Peyer's patch (tissue), 4 donors: ENCODE measurements at regions not wholly inside any gene's neighbourhood (a gene's known extent, or its start where the extent isn't known, plus 50 kb on each side); places are given as distances from the start of the nearest gene placed in this dataset.

Experiments
- CTCF ChIP-seq, 6 experiments: fragments of 450-650 bp in 4 of 6; fragments of 200-600 bp in 2 of 6; sonication (generic) in 1 of 6; IDR thresholded peaks; one replicate each; pipeline ENCODE4 v1.5.1; 2017 to 2019; ENCODE audit warnings: antibody characterized with exemption in 6 of 6, mild to moderate bottlenecking in 3 of 6, moderate library complexity in 1 of 6
- POLR2A ChIP-seq, 2 donors: fragments of 450-650 bp; IDR thresholded peaks; one replicate each; pipeline ENCODE4 v1.5.1; 2017; ENCODE audit warnings: antibody characterized with exemption in 2 of 2, mild to moderate bottlenecking in 2 of 2, moderate library complexity in 2 of 2

- TF ChIP-seq CTCF (IDR thresholded peaks at IDR 0.05) (no peak), POLR2A (IDR thresholded peaks at IDR 0.05) (no peak)
Observed at GRCh38 chr16:59905131-59905530, 1171.0 kb upstream of the GOT2 start.
